ENCODE measurements at regions not wholly inside any gene's neighbourhood (a gene's known extent, or its start where the extent isn't known, plus 50 kb on each side); places are given as distances from the start of the nearest gene placed in this dataset.

DNA sequence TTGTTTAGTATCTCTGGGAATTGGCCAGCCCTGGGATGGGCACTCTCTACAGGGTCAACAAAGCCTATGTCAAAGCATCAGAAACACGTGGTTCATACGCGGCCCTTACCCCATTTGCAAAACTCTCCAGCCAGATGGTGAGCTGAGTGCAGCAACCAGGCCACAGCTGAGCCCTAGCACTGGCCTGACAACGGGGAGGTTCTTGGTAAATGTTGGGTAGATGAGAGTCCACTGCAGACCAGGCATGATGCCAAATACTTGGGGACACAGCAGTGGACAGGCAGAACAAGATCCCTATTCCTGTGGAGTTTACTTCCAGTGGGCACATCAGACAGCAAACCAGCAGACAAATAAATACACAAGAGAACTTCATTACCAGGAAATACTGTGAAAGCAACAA, 172.1 kb upstream of the SYT13 start:
- Histone ChIP-seq H3K4me2 (ENCODE audit: unreplicated experiment) (no peak overlapping the region), H4K20me1 (ENCODE audit: insufficient read depth) (no peaks in the 10 kb centered on the region), H3K27ac (peak overlapping the region; percentile 46; the same call in 1 of the 2 replicates), H3F3A (ENCODE audit: insufficient read depth) (no peaks in the 10 kb centered on the region), H3K27me3 (replicated peaks; ENCODE audit: insufficient read depth) (peaks cover 8% of the 10 kb centered on the region), H3K79me2 (ENCODE audit: insufficient read depth) (no peaks in the 10 kb centered on the region), H3K9me2 (ENCODE audit: insufficient read depth) (no peaks in the 10 kb centered on the region), H3K4me3 (no peak overlapping the region), H2AFZ (no peak overlapping the region), H3K4me1 (ENCODE audit: insufficient read depth) (0 out of 2 replicates have a peak, but pooled peaks cover 5% of the 10 kb centered on the region), H3K36me3 (ENCODE audit: low read depth) (no peaks in the 10 kb centered on the region), H3K9ac (no peak overlapping the region), H3K9me3 (ENCODE audit: low read depth) (no peaks in the 10 kb centered on the region)
- no peak for DNase-seq
- in situ Hi-C loops (cut with MboI) = no loop called here
- no peak for TF ChIP-seq EZH2 (IDR thresholded peaks at IDR 0.05; ENCODE audit: insufficient read depth, poor library complexity, severe bottlenecking)
- TF ChIP-seq EZH2phosphoT487 (IDR thresholded peaks at IDR 0.05; ENCODE audit: insufficient read depth, low read depth) = no peak
- WGBS, 2 experiments (ENCODE audit: low coverage in 1 of 2, low lambda C conversion rate in 2 of 2, missing lambda C conversion rate in 2 of 2) = 46 to 60% methylated on average over 4 of the region's 4 CpGs

GRCh38 chr11:45457649-45458048, 171.5 kb upstream of the SYT13 start:
- H3K9me2 ChIP-seq (ENCODE audit: insufficient read depth) = no peaks in the 10 kb centered on the region
- H3K9me3 ChIP-seq (ENCODE audit: low read depth) = no peaks in the 10 kb centered on the region
- WGBS, 2 experiments (ENCODE audit: low coverage in 1 of 2, low lambda C conversion rate in 2 of 2, missing lambda C conversion rate in 2 of 2) = 29 to 34% methylated on average over 6 of the region's 6 CpGs
- peak overlapping the region; percentile 46 for H3K27ac ChIP-seq
- no peak overlapping the region for H2AFZ ChIP-seq
- H3K4me1 ChIP-seq (ENCODE audit: insufficient read depth) = 0 out of 2 replicates have a peak, but pooled peaks cover 5% of the 10 kb centered on the region
- in situ Hi-C loops (cut with MboI) = no loop called here
- H3F3A ChIP-seq (ENCODE audit: insufficient read depth) = no peaks in the 10 kb centered on the region
- no peak overlapping the region for H3K4me2 ChIP-seq (ENCODE audit: unreplicated experiment)
- TF ChIP-seq EZH2 (IDR thresholded peaks at IDR 0.05; ENCODE audit: insufficient read depth, poor library complexity, severe bottlenecking) (no peak), EZH2phosphoT487 (IDR thresholded peaks at IDR 0.05; ENCODE audit: insufficient read depth, low read depth) (no peak)
- no peaks in the 10 kb centered on the region for H3K79me2 ChIP-seq (ENCODE audit: insufficient read depth)
- no peaks in the 10 kb centered on the region for H4K20me1 ChIP-seq (ENCODE audit: insufficient read depth)
- H3K36me3 ChIP-seq (ENCODE audit: low read depth) = no peaks in the 10 kb centered on the region
- DNase-seq = peak; percentile 82
- H3K27me3 ChIP-seq (replicated peaks; ENCODE audit: insufficient read depth) = peaks cover 6% of the 10 kb centered on the region
- no peak overlapping the region for H3K4me3 ChIP-seq
- H3K9ac ChIP-seq = no peak overlapping the region

DNA sequence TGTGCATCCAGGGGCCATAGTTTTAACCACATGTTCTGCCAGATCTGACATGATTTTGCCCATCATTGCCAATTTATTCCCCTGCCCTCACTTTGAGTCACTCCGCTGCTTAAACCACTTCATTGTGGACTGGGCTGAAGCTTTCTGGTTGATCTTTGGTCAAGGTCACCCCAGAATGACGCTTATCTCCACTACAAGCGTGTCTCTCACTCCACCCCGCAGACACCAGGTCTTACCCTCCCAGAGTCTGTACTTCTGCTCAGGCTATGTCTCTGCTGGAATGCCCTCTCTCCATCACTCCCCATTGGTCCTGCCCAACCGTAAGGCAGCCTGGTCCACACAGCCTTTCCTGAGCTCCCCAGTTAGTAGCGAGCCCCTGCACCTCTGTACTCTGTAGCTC, 170.5 kb upstream of the SYT13 start:
- 0 out of 2 replicates have a peak, but pooled peaks cover 5% of the 10 kb centered on the region for H3K4me1 ChIP-seq (ENCODE audit: insufficient read depth)
- H3K79me2 ChIP-seq (ENCODE audit: insufficient read depth) = no peaks in the 10 kb centered on the region
- no peaks in the 10 kb centered on the region for H3K36me3 ChIP-seq (ENCODE audit: low read depth)
- H3K27me3 ChIP-seq (replicated peaks; ENCODE audit: insufficient read depth) = no peaks in the 10 kb centered on the region; the same call in 1 of the 2 replicates
- H3K4me2 ChIP-seq (ENCODE audit: unreplicated experiment) = no peak overlapping the region
- no peaks in the 10 kb centered on the region for H3K9me3 ChIP-seq (ENCODE audit: low read depth)
- H4K20me1 ChIP-seq (ENCODE audit: insufficient read depth) = no peaks in the 10 kb centered on the region
- H2AFZ ChIP-seq = no peak overlapping the region
- in situ Hi-C loops (cut with MboI) = no loop called here
- TF ChIP-seq EZH2 (IDR thresholded peaks at IDR 0.05; ENCODE audit: insufficient read depth, poor library complexity, severe bottlenecking) = no peak
- no peak for TF ChIP-seq EZH2phosphoT487 (IDR thresholded peaks at IDR 0.05; ENCODE audit: insufficient read depth, low read depth)
- no peak for DNase-seq
- 50 to 52% methylated on average over 6 of the region's 6 CpGs for WGBS, 2 experiments (ENCODE audit: low coverage in 1 of 2, low lambda C conversion rate in 2 of 2, missing lambda C conversion rate in 2 of 2)
- H3K4me3 ChIP-seq = no peak overlapping the region
- H3K9me2 ChIP-seq (ENCODE audit: insufficient read depth) = no peaks in the 10 kb centered on the region
- no peak overlapping the region for H3K9ac ChIP-seq
- no peaks in the 10 kb centered on the region for H3F3A ChIP-seq (ENCODE audit: insufficient read depth)
- no peak overlapping the region for H3K27ac ChIP-seq

DNA sequence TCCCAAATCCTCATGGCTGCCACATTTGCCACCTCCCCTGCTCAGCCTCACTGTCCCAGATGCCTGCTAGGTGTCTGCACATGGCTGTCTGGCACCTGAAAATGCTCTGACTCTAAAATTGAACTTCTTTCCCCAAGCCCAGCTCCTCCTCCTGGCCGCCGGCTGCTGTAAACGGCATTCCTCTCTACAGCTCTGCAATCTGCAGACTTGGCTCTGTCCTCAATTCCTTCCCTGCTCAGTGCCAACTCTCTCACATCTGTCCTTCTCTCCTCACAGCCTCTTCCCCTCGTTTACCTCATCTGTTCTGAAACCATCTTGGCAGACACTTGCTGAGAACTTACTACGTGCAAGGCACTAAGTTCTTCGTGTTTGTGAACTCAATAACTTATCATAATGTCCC, 169.4 kb upstream of the SYT13 start:
- H3K4me3 ChIP-seq = no peak overlapping the region
- H3K27ac ChIP-seq = no peak overlapping the region
- peaks cover 10% of the 10 kb centered on the region; the same call in 1 of the 2 replicates for H3K27me3 ChIP-seq (replicated peaks; ENCODE audit: insufficient read depth)
- H3K79me2 ChIP-seq (ENCODE audit: insufficient read depth) = no peaks in the 10 kb centered on the region
- TF ChIP-seq EZH2phosphoT487 (IDR thresholded peaks at IDR 0.05; ENCODE audit: insufficient read depth, low read depth) (no peak), EZH2 (IDR thresholded peaks at IDR 0.05; ENCODE audit: insufficient read depth, poor library complexity, severe bottlenecking) (no peak)
- H3K9me2 ChIP-seq (ENCODE audit: insufficient read depth) = no peaks in the 10 kb centered on the region
- no peaks in the 10 kb centered on the region for H3F3A ChIP-seq (ENCODE audit: insufficient read depth)
- H3K4me1 ChIP-seq (ENCODE audit: insufficient read depth) = 0 out of 2 replicates have a peak, but pooled peaks cover 5% of the 10 kb centered on the region
- 2 to 4% methylated on average over 6 of the region's 6 CpGs for WGBS, 2 experiments (ENCODE audit: low coverage in 1 of 2, low lambda C conversion rate in 2 of 2, missing lambda C conversion rate in 2 of 2)
- no peak overlapping the region for H3K9ac ChIP-seq
- in situ Hi-C loops (cut with MboI) = no loop called here
- no peaks in the 10 kb centered on the region for H3K9me3 ChIP-seq (ENCODE audit: low read depth)
- H3K36me3 ChIP-seq (ENCODE audit: low read depth) = no peaks in the 10 kb centered on the region
- no peaks in the 10 kb centered on the region for H4K20me1 ChIP-seq (ENCODE audit: insufficient read depth)
- peak; percentile 35 for DNase-seq
- no peak overlapping the region for H2AFZ ChIP-seq
- no peak overlapping the region for H3K4me2 ChIP-seq (ENCODE audit: unreplicated experiment)

Measured in GM23248 (cell line).